Activated naive CD4-positive, alpha-beta T cell treated with anti-CD3 and anti-CD28 coated beads for 36 hours (primary cell): ENCODE measurements at regions not wholly inside any gene's neighbourhood (a gene's known extent, or its start where the extent isn't known, plus 50 kb on each side); places are given as distances from the start of the nearest gene placed in this dataset.
"Not testable (repeated sequence)": the region's sequence is repeated elsewhere in the genome, so short reads cannot be mapped to it uniquely, and the experiment has no call there.

ENCODE experiments used
- CTCF ChIA-PET: fragments of 350-600 bp; sonication (Branson Sonifier 250); formaldehyde crosslinking; loops from one replicate; lab custom pipeline; 2021; ENCODE audit warnings: antibody characterized with exemption; lab: Charles Lee
- DNase-seq: peaks from one replicate; pipeline ENCODE4 v3.0.0-alpha.2; 2020
- H3K27ac Mint-ChIP-seq: one replicate; pipeline ENCODE4 v1.8.0; 2021; ENCODE audit warnings: mild to moderate bottlenecking, mixed read lengths
- H3K27me3 Mint-ChIP-seq: one replicate; pipeline ENCODE4 v1.8.0; 2021; ENCODE audit warnings: low read depth, mixed read lengths
- H3K36me3 Mint-ChIP-seq: one replicate; pipeline ENCODE4 v1.8.0; 2021; ENCODE audit warnings: low read depth, mixed read lengths
- H3K4me1 Mint-ChIP-seq: one replicate; pipeline ENCODE4 v1.8.0; 2021; ENCODE audit warnings: low read depth, mixed read lengths
- H3K4me3 Mint-ChIP-seq: one replicate; pipeline ENCODE4 v1.8.0; 2021; ENCODE audit warnings: mild to moderate bottlenecking, moderate library complexity, mixed read lengths
- H3K9me3 Mint-ChIP-seq: one replicate; pipeline ENCODE4 v1.8.0; 2021; ENCODE audit warnings: mixed read lengths
- intact Hi-C: fragments of 100-400 bp; cut with micrococcal nuclease; formaldehyde crosslinking; loops from one replicate; pipeline ENCODE4 v1.15.1; 2023

DNA sequence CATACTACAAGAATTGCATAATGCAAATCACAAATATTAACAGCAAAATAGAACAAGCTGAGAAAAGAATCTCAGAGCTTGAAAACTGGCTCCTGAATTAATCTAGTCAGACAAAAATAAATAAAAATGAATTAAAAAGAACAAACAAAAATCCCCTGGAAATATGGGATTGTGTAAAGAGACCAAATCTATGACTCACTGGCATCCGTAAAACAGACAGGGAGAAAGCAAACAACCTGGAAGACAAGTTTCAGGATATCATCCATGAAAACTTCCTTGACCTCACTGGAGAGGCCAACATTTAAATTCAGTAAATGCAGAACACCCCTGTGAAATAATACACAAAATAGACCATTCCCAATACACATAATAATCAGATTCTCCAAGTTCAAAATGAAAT is 229.3 kb upstream of the CTNND2 start:
- Mint-ChIP-seq H3K4me1 (no peaks in the 10 kb centered on the region), H3K9me3 (peaks cover 15% of the 10 kb centered on the region), H3K4me3 (no peak overlapping the region), H3K27me3 (no peaks in the 10 kb centered on the region), H3K36me3 (no peaks in the 10 kb centered on the region), H3K27ac (no peak overlapping the region)
- intact Hi-C loops: no loop called here
- CTCF ChIA-PET: no interaction called here
- no peak for DNase-seq

- H3K27me3 Mint-ChIP-seq, H3K4me3 Mint-ChIP-seq, H3K4me1 Mint-ChIP-seq, H3K27ac Mint-ChIP-seq, CTCF ChIA-PET, intact Hi-C loops, DNase-seq, H3K36me3 Mint-ChIP-seq: not testable (repeated sequence)
- peaks cover 15% of the 10 kb centered on the region for H3K9me3 Mint-ChIP-seq
Measured at GRCh38 chr5:12131020-12131419, 226.8 kb upstream of the CTNND2 start.

GRCh38 chr5:12125895-12126294 is 221.6 kb upstream of the CTNND2 start:
- H3K4me3 Mint-ChIP-seq: no peak overlapping the region
- CTCF ChIA-PET: no interaction called here

GRCh38 chr5:12119657-12120056 is 215.4 kb upstream of the CTNND2 start:
- Mint-ChIP-seq H3K27ac (no peak overlapping the region), H3K27me3 (no peaks in the 10 kb centered on the region), H3K9me3 (peaks cover 4% of the 10 kb centered on the region), H3K4me1 (no peaks in the 10 kb centered on the region), H3K4me3 (no peak overlapping the region), H3K36me3 (no peaks in the 10 kb centered on the region)
- intact Hi-C loops: no loop called here
- no peak for DNase-seq
- CTCF ChIA-PET: no interaction called here

More at GRCh38 chr5:12125895-12126294, 221.6 kb upstream of the CTNND2 start:
- Mint-ChIP-seq H3K36me3 (no peaks in the 10 kb centered on the region), H3K9me3 (peaks cover 4% of the 10 kb centered on the region), H3K4me1 (no peaks in the 10 kb centered on the region), H3K27me3 (no peaks in the 10 kb centered on the region), H3K27ac (no peak overlapping the region)
- intact Hi-C loops: no loop called here
- DNase-seq: no peak

GRCh38 chr5:12114075-12114474 is 209.8 kb upstream of the CTNND2 start:
- no peaks in the 10 kb centered on the region for H3K36me3 Mint-ChIP-seq

GRCh38 chr5:12113062-12113461 is 208.8 kb upstream of the CTNND2 start:
- H3K4me3 Mint-ChIP-seq: no peak overlapping the region
- CTCF ChIA-PET: no interaction called here
- no peaks in the 10 kb centered on the region for H3K4me1 Mint-ChIP-seq
- H3K27me3 Mint-ChIP-seq: no peaks in the 10 kb centered on the region
- no peaks in the 10 kb centered on the region for H3K36me3 Mint-ChIP-seq
- intact Hi-C loops: no loop called here
- H3K9me3 Mint-ChIP-seq: peaks cover 6% of the 10 kb centered on the region
- no peak overlapping the region for H3K27ac Mint-ChIP-seq
- no peak for DNase-seq

More at GRCh38 chr5:12114075-12114474, 209.8 kb upstream of the CTNND2 start:
- no peak overlapping the region for H3K4me3 Mint-ChIP-seq
- CTCF ChIA-PET: no interaction called here
- no peaks in the 10 kb centered on the region for H3K27me3 Mint-ChIP-seq
- peaks cover 6% of the 10 kb centered on the region for H3K9me3 Mint-ChIP-seq
- no peaks in the 10 kb centered on the region for H3K4me1 Mint-ChIP-seq
- H3K27ac Mint-ChIP-seq: no peak overlapping the region
- intact Hi-C loops: no loop called here
- DNase-seq: no peak

- CTCF ChIA-PET: no interaction called here
- H3K36me3 Mint-ChIP-seq: no peaks in the 10 kb centered on the region
Measured at GRCh38 chr5:12111261-12111660, 207.0 kb upstream of the CTNND2 start.

GRCh38 chr5:12110629-12111028 is 206.4 kb upstream of the CTNND2 start:
- no peaks in the 10 kb centered on the region for H3K4me1 Mint-ChIP-seq
- no peaks in the 10 kb centered on the region for H3K36me3 Mint-ChIP-seq
- H3K4me3 Mint-ChIP-seq: no peak overlapping the region
- H3K27ac Mint-ChIP-seq: no peak overlapping the region
- peaks cover 3% of the 10 kb centered on the region for H3K9me3 Mint-ChIP-seq
- no peak for DNase-seq
- no peaks in the 10 kb centered on the region for H3K27me3 Mint-ChIP-seq
- CTCF ChIA-PET: no interaction called here
- intact Hi-C loops: no loop called here

More at GRCh38 chr5:12111261-12111660, 207.0 kb upstream of the CTNND2 start:
- no peak overlapping the region for H3K4me3 Mint-ChIP-seq
- peaks cover 4% of the 10 kb centered on the region for H3K9me3 Mint-ChIP-seq
- intact Hi-C loops: no loop called here
- no peak overlapping the region for H3K27ac Mint-ChIP-seq
- H3K27me3 Mint-ChIP-seq: no peaks in the 10 kb centered on the region
- no peaks in the 10 kb centered on the region for H3K4me1 Mint-ChIP-seq
- DNase-seq: no peak

GRCh38 chr5:12109075-12109688 is 204.9 kb upstream of the CTNND2 start:
- no peak overlapping the region for H3K4me3 Mint-ChIP-seq
- no peaks in the 10 kb centered on the region for H3K27me3 Mint-ChIP-seq
- intact Hi-C loops: no loop called here
- no peak for DNase-seq
- H3K27ac Mint-ChIP-seq: no peak overlapping the region
- H3K9me3 Mint-ChIP-seq: peaks cover 2% of the 10 kb centered on the region
- no peaks in the 10 kb centered on the region for H3K36me3 Mint-ChIP-seq
- H3K4me1 Mint-ChIP-seq: no peaks in the 10 kb centered on the region
- CTCF ChIA-PET: no interaction called here

DNA sequence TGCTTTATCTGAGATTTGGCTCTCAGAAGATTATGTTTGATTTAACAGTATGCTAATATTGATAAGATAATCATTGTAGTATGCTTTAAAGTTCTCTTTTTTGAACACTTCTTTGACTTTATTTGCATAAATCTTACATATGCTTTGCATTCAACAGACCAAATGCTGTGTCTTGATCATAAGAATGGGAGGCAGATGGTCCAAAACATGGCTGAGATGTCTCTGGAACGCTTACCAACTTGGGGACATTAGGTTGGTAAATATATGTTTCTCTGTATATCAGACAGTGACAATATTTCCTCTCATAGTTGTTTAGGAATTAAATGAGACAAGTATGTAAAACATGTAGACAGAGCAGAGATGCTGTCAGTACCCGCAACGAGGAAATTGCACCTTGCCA is 197.9 kb upstream of the CTNND2 start:
- Mint-ChIP-seq H3K4me1 (no peaks in the 10 kb centered on the region), H3K4me3 (no peak overlapping the region), H3K9me3 (peaks cover 5% of the 10 kb centered on the region), H3K27me3 (no peaks in the 10 kb centered on the region), H3K27ac (no peak overlapping the region), H3K36me3 (no peaks in the 10 kb centered on the region)
- intact Hi-C loops: no loop called here
- DNase-seq: no peak
- CTCF ChIA-PET: no interaction called here

DNA sequence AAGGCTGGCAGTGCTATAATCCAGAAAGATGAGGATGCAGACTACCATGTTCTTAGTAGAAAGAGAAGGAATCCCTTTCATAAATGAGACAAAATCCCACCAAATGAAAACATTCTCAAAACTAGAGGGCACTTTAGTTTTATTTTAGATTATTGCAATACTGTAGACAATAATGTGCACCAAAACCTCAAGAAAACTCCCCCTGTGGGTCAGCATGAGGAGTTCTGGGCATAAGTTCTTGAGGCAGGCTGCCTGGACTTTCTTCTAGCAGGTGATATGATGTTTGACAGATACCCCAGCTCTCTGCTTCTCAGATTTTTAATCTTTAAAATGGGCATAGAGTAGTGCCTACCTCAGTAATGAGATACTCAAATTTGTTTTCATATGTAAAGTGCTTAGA is 196.3 kb upstream of the CTNND2 start:
- CTCF ChIA-PET: no interaction called here
- H3K27me3 Mint-ChIP-seq: no peaks in the 10 kb centered on the region

GRCh38 chr5:12099296-12099695 is 195.1 kb upstream of the CTNND2 start:
- CTCF ChIA-PET: no interaction called here
- Mint-ChIP-seq H3K4me1 (no peaks in the 10 kb centered on the region), H3K27ac (no peak overlapping the region), H3K4me3 (no peak overlapping the region), H3K36me3 (peaks cover 1% of the 10 kb centered on the region), H3K9me3 (peaks cover 7% of the 10 kb centered on the region), H3K27me3 (no peaks in the 10 kb centered on the region)
- intact Hi-C loops: no loop called here
- no peak for DNase-seq

More for the DNA sequence above, 196.3 kb upstream of the CTNND2 start:
- Mint-ChIP-seq H3K9me3 (peaks cover 5% of the 10 kb centered on the region), H3K4me3 (no peak overlapping the region), H3K36me3 (no peaks in the 10 kb centered on the region), H3K27ac (no peak overlapping the region), H3K4me1 (no peaks in the 10 kb centered on the region)
- no peak for DNase-seq
- intact Hi-C loops: no loop called here

DNA sequence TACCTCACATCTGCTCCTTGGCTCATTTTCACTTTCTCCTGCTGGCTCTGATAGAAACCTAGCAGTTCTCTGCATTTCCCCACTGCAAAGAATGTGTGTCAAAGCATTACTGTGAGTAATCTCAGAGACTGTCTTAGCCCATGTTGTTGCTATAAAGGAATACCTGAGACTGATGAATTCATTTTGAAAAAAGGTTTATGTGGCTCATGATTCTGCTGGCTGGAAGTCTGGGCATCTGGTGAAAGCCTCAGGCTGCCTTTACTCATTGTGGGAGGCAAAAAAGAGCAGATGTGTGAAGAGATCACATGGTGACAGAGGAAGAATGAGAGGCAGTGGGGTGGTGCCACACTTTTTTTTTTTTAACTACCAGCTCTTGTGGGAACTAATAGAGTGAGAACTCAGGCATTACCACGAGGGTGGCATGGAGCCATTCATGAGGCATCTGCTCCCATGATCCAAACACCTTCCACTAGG is 191.6 kb upstream of the CTNND2 start:
- CTCF ChIA-PET: no interaction called here
- no peak for DNase-seq
- Mint-ChIP-seq H3K4me1 (no peaks in the 10 kb centered on the region), H3K27ac (no peak overlapping the region), H3K9me3 (peaks cover 12% of the 10 kb centered on the region), H3K36me3 (peaks cover 2% of the 10 kb centered on the region), H3K4me3 (no peak overlapping the region), H3K27me3 (no peaks in the 10 kb centered on the region)
- intact Hi-C loops: no loop called here
